ENCODE measurements at regions not wholly inside any gene's neighbourhood (a gene's known extent, or its start where the extent isn't known, plus 50 kb on each side); places are given as distances from the start of the nearest gene placed in this dataset.
"Not testable (repeated sequence)": the region's sequence is repeated elsewhere in the genome, so short reads cannot be mapped to it uniquely, and the experiment has no call there.

- not testable (repeated sequence) for TF ChIP-seq POLR2A (IDR thresholded peaks at IDR 0.05); CTCF (IDR thresholded peaks at IDR 0.05 in 4 of 5, conservative IDR thresholded peaks at IDR 0.05 in 1 of 5)
Measured at GRCh38 chrY:12395381-12396120, 305.5 kb upstream of the USP9Y start.

Measured in gastrocnemius medialis (tissue), 4 donors.